NCI-H2227 (cell line): ENCODE measurements at regions not wholly inside any gene's neighbourhood (a gene's known extent, or its start where the extent isn't known, plus 50 kb on each side); places are given as distances from the start of the nearest gene placed in this dataset.

Experiments
- DNase-seq: peaks from one replicate; lab custom pipeline; 2025; ENCODE audit not compliant: unreplicated experiment; lab: John Stamatoyannopoulos, UW

DNA sequence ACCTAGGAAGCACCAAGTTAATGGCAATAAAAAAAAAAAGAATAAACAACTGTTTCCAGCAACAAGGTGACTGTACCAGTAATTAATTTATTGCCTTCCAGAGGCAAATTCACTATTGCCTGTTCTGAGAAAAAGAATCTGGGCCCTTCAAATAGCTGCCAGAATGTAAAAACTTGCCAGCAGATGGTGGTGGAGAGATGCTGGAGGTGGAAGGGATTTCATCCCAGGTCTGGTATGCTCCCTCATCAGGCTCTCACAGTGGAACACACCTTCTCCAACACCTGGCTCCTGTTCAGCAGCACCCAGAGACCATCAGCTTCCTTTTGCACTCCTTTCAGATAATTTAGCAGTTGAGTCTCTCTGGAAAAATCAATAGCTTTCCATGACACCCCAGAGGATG, 792.9 kb upstream of the ADAMTS5 start:
- DNase-seq, result no peak

DNA sequence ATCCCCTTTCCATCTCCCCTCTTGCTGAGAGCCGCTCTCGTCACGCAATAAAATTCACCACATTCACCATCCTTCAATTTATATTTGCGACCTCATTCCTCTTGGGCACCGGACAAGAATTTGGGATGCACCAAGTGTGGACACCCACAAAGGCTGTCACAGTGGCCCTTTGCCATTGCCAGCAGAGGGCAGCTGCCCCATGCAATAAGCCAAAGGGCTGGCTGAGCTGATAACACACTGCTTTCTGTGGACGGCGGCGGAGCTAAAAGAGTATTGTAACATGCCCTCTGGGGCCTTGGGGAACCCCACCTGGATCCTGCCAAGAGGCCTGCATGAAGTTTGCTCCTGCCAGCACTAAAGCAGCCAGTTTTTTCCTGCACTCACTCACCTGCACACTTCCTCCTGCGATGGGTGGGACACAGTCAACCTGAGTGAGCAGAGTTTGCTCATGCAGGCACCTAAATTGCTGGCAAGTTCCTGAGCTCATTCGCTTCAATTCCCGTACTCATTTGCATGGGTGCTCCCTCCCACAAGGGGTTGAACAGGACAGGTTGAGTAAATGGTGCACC, 792.3 kb upstream of the ADAMTS5 start:
- DNase-seq, result no peak

DNA sequence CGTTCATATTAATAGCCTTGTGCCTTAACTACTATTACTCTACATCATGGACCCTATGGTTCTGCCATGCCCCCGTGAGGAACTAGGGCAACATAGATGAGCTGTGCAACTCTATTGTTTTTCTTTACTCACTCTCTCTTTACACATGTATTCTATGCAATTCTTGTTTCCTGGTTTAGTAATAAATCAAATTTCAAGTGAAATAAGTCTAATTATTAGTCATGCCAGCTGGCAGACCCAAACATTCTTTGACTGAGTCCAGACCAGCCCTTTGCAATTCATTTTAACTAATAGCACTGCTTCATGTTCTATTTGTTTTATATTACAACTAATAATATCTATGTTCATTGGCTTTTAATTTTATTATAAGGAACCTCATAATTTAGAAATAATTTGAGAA, 789.3 kb upstream of the ADAMTS5 start:
- DNase-seq, result no peak

DNA sequence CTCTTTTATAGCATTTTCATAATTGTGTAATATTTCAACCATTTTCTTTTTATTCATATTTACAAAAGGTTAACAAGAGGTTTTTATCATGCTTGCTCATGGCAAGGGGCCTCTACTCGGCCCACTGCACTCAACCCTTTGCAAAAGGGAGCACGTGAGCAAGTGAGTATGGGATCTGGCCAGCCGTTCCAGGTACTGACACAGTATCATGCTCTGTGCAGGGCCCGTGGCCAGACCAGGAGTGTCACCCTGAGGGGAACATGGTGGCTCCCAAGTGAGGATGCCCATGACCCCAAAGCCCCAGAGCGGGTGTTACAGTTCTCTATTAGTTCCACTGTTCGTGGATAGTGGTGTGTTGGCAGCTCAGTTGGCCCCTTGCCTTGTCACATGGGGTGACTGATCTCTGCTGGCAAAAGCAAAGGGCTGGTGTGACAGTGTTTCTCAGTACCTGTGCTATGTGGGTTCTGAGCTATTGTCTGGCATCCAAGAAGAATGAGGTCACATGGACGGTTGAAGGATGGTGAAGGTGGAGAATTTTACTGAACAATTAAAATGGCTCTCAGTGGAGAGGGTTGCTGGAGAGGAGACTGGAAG, 777.2 kb upstream of the ADAMTS5 start:
- no peak for DNase-seq

DNA sequence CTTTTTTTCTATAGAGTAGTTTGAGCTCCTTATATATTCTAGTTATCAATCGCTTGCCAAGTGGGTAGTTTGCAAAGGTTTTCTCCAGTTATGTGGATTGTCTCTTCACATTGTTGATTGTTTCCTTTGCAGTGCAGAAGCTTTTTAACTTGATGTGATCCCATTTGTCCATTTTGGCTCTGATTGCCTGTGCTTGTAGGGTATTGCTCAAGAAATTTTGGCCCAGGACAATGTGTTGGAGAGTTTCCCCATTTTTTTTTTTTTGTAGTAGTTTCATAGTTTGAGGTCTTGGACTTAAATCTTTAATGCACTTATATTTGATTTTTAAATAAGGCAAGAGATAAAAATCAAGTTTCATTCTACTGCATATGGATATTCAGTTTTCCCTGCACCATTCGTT, 774.8 kb upstream of the ADAMTS5 start:
- no peak for DNase-seq

DNA sequence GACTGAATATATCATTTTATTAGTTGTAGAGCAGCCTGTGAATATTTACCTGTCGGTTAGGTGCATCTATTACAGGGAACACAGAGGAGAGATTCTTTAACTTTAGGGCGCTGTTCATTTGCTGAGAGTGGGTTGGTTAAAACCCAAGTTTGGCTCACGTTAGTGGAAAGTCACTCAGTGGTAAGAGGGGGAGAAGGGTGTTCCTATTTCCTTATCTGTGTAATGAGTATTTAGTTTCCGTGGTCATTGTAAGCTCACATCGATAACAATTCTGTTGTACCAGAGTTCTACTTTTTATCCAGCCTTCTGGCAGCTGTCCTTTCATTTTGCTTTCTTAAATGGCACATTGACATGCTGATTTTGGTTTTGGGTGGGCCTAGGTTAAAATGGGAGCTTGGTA, 773.2 kb upstream of the ADAMTS5 start:
- DNase-seq, result no peak

DNA sequence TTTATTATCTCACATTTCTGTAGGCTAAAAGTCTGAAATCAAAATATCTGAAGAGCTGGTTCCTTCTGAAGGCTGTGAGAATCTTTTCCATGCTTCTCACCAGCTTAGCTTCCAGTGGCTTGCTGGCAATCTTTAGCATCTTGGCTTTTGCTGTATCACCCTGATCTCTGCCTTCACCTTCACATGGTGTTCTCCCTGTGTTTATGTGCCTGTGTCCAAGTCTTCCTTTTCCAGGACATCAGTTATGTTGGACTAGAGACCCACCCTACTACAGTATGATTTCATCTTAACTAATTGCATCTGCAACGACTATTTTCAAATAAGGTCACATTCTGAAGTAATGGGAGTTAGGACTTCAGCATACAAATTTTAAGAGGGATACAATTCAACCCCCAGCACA, 772.3 kb upstream of the ADAMTS5 start:
- DNase-seq, result no peak

DNA sequence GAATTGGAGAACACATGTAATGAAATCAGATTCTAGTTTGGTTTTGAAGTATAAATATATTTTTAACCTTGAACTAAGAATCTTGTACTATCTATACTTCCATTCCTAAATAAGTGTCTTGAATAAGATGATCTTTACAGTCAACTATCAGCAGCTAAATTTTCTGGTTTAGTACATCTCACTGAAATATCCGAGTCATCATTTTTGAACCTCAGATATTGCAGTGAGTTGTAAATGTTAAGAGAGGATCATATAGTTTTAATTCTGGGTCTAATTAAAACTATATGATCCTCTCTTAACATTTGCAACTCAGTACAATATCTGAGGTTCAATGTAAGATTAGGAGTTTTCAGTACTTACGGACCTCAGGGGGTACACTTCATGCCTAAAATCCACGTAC, 768.8 kb upstream of the ADAMTS5 start:
- no peak for DNase-seq

DNA sequence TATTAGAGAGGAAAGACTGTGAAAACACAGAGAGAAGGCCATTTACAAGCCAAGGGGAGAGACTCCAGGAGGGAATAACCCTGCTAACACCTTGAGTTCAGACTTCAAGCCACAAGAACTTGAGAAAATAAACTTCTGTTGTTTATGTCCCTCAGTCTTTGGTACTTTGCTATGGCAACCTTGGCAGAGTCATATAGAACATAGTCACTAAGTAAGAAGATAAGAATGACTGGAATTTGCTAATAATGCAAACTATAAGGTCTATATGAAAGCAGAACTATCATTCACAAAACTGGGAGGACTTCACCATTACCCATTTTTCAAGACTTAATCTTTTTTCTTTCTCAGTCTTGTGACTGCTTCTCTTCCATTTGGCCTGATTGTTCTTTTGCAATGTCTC, 767.3 kb upstream of the ADAMTS5 start:
- DNase-seq, result no peak

DNA sequence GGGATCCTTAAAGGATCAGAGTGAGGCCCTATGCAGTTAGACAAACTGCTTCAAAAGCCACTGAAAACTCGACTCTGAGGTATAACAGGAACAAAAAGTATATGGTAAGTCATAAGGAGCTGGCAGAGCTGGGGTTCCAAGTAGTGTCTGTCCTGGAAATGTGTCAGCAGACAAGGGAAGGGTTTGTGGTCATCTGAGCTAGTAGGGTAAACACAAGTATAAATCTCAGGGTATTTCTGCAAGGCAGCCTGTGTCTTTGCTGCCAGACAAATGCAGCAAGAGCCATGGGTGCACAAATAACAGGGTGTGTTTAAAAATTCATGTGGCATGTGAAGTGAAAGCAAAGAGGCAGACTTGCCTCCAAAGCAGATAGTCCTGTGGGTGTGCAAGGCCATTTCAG, 759.0 kb upstream of the ADAMTS5 start:
- no peak for DNase-seq

DNA sequence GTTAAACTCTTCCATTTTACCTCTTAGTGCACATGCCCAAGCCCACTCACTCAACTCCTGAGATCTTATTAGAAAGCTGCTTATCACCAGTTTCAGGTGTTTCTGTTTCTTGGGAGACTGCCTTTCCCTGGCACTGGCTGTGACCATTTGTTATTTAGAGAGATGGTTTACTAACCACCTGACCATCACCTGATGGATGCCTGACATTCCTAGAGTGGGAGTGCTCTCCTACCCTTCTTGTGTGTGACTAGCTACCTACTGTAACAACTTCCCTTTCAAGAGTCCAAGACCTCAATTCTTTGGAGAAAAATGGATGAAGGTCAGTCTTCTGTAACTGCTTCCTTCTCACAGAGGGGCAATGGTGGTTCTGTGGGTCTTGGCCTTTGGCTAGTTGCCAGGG, 755.2 kb upstream of the ADAMTS5 start:
- no peak for DNase-seq

DNA sequence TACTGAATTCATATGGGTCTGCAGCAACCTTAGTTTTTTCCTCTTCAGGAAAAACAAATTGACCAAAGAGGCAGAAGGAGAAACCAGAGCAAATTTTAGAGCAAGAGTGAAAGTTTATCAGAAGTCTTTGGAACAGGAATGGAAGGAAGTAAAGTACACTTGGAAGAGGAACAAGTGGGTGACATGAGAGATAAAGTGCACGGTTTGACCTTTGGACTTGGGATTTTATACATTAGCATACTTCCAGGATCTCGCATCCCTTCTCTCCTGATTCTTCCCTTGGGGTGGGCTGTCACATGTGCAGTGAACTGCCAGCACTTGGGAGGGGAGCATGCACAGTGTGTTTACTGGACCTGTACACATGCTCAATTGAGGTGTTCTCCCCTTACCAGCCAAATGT, 754.8 kb upstream of the ADAMTS5 start:
- no peak for DNase-seq

DNA sequence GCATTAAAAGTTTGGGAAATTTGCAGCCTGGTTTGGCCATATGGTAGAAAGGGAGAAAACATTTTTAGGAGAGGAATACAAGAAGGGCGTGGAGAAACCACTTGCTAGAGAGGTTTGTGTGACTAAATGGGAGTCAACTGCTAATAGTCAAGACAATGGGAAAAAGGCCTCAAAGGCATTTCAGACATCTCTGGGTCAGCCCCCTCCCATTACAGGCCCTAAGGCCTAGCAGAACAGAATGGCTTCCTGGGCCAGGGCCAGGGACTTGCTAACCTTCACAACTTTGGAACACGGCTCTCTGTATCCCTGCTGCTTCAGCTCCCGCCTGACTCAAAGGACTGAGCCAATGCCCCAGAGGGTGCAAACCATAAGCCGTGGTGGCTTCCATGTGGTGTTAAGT, 752.3 kb upstream of the ADAMTS5 start:
- no peak for DNase-seq

DNA sequence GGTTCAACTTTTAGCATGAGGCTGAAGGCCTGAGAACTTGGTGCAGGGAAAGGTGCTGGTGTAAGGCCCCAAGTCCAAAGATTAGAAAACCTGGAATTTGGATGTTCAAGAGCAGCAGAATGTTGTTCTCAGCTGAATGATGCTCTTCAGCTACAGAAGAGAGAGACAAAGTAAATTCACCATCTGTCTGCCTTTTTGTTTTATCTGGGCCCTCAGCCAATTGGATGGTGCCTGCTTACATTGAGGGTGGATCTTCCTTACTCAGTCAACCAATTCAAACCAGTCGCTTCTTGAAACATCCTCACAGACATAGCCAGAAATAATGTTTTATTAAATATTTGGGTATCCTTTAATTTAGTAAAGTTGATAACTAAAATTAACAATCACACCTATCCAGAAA, 748.2 kb upstream of the ADAMTS5 start:
- no peak for DNase-seq

DNA sequence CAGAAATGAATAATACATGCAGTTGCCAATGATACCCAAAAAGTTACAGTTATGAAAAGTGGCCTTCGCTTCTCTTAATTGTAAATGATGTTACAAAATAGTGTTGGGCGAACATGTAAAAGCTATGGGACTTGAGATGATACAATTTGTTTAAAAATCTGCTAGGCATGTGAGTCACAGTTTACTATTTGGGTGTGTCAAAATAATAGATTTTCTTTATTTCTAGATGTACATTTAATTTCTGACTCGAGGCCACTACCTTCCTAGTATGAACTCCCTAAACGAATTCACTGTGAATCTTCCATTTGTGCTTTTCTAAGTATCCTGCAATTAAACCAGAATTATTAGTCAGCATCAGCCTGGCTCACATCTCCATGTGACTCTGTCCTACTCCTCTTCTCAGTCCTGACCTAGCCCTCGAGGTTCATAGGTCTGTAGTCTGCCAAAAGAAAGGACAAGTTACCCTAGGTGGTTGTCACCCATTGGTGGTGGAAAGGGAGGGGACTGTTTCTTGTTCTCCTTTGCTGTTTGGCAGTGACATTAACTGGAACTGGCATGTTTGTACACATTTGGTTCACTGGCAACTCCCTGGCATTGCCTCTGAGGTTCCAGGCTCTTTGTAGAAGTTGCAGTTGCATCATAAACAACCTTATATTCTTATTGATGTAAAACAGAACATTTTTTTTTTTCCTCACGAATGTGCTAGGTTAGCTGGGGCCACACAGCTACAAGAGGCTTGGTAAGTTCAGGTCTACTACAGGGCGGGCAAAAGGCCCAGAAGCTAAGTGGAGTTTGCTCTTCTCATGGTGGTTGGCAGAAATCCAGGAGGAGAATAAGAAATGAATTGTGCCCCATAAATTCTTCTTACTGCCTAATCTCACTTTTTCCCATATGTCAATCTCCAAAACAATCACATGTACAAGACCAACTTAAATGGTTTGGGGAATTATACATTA, 746.5 kb upstream of the ADAMTS5 start:
- no peak for DNase-seq

DNA sequence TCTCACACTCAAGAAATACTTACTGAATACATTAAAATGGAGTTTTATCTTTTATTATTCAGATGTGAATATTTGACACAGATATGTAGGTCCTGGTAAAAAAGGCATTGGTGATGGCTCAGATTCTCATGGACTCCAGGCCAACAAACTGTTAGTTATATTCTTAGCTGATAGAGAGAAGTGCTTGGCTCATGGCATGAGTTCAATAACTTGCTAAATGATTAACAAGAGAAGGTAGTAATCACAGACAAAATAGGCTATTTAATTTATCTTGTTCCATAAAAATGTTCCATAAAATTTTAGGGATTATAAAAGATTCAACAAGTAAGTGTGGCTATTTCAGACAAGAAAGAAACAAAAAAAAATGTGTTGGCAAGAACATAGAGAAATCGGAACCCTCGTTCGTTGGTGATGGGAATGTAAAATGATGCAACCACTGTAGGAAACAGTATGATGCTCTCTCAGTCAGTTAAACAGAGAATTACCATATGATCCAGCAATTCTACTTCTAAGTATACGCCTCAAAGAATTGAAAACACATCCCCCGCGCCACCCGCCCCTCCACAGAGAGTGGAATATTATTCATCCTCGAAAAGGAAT, 737.8 kb upstream of the ADAMTS5 start:
- DNase-seq, result no peak

DNA sequence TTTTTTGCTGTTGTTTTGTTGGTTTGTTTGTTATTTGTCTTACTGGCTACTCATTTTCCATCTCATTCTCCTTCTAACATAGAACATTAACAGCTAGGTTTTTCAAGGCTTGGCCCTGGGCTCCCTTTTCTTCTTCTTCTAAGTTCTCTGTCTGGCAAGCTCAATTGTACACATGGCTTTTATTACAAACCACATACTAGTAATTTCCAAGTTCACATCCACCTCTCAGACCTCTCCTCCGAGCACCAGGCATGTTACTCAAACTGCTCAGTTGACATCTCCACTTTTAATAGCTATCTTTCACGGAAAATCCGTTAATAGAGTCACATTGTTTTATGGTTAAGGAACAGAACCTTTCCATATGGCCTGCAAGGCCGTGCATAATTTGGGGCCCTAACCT, 736.9 kb upstream of the ADAMTS5 start:
- DNase-seq, result no peak

DNA sequence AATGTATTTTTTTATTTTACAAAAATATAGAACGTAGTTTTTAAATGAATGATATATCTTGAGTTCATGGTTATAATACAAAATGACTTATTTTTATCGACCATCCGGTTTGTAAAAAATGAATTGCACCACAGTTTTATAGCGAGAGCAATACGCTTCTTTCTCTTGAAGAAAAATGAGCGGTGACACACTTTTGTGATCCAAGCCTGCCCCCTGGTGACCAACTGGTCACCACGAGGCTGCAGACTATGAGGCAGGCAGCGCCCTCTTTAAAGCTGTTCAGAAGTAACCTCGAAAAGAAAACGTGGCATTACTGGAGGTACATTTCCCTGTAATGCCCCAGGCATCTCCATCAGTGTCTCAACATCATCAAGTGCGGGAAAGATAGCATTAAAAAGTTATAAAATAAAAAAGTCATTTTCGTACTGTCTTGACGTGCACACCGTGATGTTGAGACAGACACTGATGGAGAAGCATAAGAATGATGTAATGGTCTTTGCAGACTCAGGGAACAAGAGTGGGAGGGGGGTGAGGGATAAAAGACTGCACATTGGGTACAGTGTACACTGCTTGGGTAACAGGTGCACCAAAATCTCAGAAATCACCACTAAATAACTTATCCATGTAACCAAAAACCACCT, 734.2 kb upstream of the ADAMTS5 start:
- DNase-seq, result peak; percentile 7

DNA sequence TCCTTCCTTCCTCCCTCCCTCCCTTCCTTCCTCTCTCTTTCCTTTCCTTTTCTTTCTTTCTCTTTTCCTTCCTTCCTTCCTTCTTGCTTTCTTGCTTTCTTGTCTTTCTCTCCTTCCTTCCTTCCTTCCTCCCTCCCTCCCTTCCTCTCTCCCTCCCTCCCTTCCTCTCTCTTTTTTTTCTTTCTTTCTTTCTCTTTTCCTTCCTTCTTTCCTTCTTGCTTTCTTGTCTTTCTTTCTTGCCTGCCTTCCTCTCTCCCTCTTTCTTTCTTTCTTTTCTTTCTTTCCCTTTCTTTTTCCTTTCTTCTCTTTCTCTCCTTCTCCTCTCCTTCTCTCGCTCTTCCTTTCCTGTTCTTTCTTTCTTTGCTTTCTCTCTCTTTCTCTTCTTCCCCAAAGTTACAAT, 728.4 kb upstream of the ADAMTS5 start:
- no peak for DNase-seq

DNA sequence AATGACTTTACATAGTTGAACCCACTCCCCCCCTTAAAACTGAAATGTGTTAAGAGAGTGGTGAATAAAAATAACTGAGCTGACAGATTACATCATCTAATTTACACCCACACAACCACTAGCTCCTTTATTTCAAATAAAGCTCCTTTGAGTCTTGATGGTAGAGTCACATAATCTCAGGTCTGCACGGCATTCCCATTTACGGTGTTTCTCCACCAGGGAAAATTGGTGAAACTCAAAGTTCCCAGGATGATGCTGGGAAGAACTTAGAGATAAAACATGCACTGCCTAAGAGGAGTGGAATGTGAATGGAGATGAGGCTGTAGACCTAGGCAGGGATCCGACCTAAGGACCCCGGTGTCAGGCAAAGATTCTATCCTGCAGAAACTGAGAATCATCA, 727.8 kb upstream of the ADAMTS5 start:
- DNase-seq, result no peak

DNA sequence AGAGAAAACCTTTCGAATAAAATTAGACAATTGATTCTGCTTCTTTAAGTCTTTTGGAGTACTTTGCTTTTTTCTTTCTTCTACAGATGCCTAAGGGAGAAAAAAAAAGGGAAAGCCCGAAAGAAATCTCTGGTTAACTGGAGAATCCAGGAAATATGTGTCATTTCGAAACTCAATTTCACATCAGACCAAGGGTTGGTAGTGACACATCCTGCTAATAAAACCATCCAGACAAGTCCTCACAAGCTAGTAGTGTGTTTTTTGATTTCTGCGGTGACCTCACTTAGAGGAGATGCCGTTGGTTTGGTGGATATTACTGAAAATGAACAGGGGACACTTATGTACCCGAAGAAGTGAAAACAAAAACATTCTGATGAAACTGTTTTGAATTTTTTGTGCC, 726.5 kb upstream of the ADAMTS5 start:
- no peak for DNase-seq

DNA sequence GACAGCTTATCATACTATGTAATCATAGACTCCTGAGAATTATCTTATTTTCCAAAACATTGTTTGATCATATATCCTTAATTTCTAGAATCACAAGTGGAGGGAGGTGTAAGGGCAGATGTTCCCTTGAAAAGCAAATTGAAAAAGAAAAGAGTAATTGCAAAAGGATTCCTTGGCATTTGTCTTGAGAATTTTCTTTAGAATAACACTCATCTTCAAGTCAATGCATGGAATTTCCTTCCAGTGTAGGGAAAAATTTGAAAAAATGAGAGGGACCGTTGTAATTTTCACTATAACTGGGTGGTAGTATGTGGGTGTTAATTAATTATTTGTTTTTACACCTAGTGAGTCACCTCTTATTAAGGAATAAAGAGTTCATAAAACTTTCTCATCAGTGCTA, 724.6 kb upstream of the ADAMTS5 start:
- no peak for DNase-seq
